ENCODE measurements at regions not wholly inside any gene's neighbourhood (a gene's known extent, or its start where the extent isn't known, plus 50 kb on each side); places are given as distances from the start of the nearest gene placed in this dataset.

DNA sequence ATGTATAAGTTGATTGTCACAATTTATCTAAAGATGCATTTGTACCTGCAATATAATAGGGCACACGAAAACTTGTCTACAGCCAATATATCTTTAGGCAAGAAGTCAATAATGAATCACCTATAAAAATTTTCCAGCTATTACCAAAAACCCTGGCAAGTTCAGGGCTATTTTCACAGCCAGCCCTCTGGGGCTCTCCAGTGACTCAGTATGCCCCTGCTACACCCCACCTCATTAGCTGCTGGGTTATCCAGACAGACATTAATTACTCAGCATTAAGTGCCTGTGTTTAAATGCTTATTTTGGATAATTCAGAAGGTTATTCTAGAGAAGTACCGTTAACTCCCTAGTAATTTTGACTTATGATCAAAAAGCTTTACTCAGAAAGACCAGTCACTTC lies 220.2 kb downstream of the TBX15 start:
- no peak overlapping the region for H2AFZ ChIP-seq (ENCODE audit: low read length)
- TF ChIP-seq EZH2phosphoT487 (IDR thresholded peaks at IDR 0.05; ENCODE audit: borderline replicate concordance, low read depth, low read length) (no peak), CTCF (conservative IDR thresholded peaks at IDR 0.05; ENCODE audit: low read length) (no peak)
- H3K4me2 ChIP-seq (ENCODE audit: low read length): no peak overlapping the region
- H3K9me2 ChIP-seq (ENCODE audit: insufficient read depth, low read length): no peaks in the 10 kb centered on the region
- no peaks in the 10 kb centered on the region for H3K4me1 ChIP-seq (ENCODE audit: insufficient read depth, low read length, poor library complexity, severe bottlenecking)
- BruUV-seq (replicated peaks): no TSS peak
- no peaks in the 10 kb centered on the region for H3K79me2 ChIP-seq (ENCODE audit: insufficient read depth, low read depth, low read length)
- no peaks in the 10 kb centered on the region for H4K20me1 ChIP-seq (ENCODE audit: insufficient read depth, low read length)
- no peak overlapping the region for H3K27ac ChIP-seq (ENCODE audit: low read depth, low read length, poor library complexity, severe bottlenecking)
- POLR2A ChIA-PET: interaction anchor here (0.8 to 1.0 kb wide), 2 partner anchors 8 to 573 kb away, joined by 3 read pairs; no protein-coding TSS in a partner anchor
- H3K4me3 ChIP-seq (ENCODE audit: low read depth, low read length, poor library complexity, severe bottlenecking): no peak overlapping the region
- DNase-seq (ENCODE audit: low spot score): no peak
- CTCF ChIA-PET (ENCODE audit: unreplicated experiment): no interaction called here
- intact Hi-C loops (cut with micrococcal nuclease; ENCODE audit: unreplicated experiment): no loop called here
- H3K9me3 ChIP-seq (ENCODE audit: low read length): peaks cover 7% of the 10 kb centered on the region; the same call in 1 of the 2 replicates
- no peaks in the 10 kb centered on the region for H3K36me3 ChIP-seq (ENCODE audit: insufficient read depth, low read length)

DNA sequence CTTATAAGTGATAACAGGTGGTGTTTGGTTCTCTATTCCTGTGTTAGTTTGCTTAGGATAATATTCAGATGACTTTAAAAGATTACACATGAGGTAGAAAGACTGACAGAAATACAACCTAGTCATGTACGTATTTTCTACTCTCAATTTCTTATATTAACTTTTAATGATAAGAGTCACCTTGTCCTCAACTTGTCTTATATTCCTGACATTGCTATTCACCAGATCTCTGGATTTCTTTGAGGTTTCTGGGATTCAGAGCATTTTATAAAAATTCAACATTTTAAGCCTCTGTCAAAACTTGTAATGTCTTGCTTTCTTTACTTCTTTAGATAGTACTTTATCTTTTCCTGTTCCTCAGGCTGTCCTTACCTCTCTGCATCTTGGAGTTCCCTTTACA lies 234.2 kb downstream of the TBX15 start:
- POLR2A ChIA-PET: interaction anchor here (0.6 kb wide), 1 partner anchor 94 kb away, joined by 3 read pairs; no protein-coding TSS in a partner anchor
- Histone ChIP-seq H3K9me2 (ENCODE audit: insufficient read depth, low read length) (no peaks in the 10 kb centered on the region), H3K27ac (ENCODE audit: low read depth, low read length, poor library complexity, severe bottlenecking) (no peak overlapping the region), H4K20me1 (ENCODE audit: insufficient read depth, low read length) (no peaks in the 10 kb centered on the region), H3K4me2 (ENCODE audit: low read length) (no peak overlapping the region), H2AFZ (ENCODE audit: low read length) (no peak overlapping the region), H3K36me3 (ENCODE audit: insufficient read depth, low read length) (no peaks in the 10 kb centered on the region), H3K79me2 (ENCODE audit: insufficient read depth, low read depth, low read length) (no peaks in the 10 kb centered on the region), H3K9me3 (ENCODE audit: low read length) (no peaks in the 10 kb centered on the region), H3K4me1 (ENCODE audit: insufficient read depth, low read length, poor library complexity, severe bottlenecking) (no peaks in the 10 kb centered on the region), H3K4me3 (ENCODE audit: low read depth, low read length, poor library complexity, severe bottlenecking) (no peak overlapping the region)
- CTCF ChIA-PET (ENCODE audit: unreplicated experiment): no interaction called here
- BruUV-seq (replicated peaks): no TSS peak
- no peak for TF ChIP-seq EZH2phosphoT487 (IDR thresholded peaks at IDR 0.05; ENCODE audit: borderline replicate concordance, low read depth, low read length)
- TF ChIP-seq CTCF (conservative IDR thresholded peaks at IDR 0.05; ENCODE audit: low read length): no peak
- intact Hi-C loops (cut with micrococcal nuclease; ENCODE audit: unreplicated experiment): no loop called here
- DNase-seq (ENCODE audit: low spot score): no peak

DNA sequence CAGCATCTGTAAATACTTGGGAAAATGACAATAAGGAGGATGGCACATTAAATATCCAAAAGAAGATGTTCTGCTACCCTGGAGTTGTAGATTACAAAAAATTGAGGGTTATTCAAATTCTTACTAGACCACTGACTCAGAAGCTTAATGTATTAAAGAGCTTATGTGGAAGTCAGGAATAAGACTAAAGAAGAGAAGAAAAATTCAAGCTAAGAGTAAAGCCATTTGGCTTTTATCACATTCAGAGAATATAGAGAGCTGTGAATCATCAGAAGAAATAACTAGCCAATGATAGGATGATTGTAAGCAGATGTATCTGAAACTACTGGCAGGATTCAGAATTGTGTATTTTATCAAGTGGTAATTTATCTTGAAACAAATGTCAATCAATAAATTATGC lies 237.0 kb downstream of the TBX15 start:
- intact Hi-C loops (cut with micrococcal nuclease; ENCODE audit: unreplicated experiment): no loop called here
- BruUV-seq (replicated peaks): no TSS peak
- Histone ChIP-seq H3K4me2 (ENCODE audit: low read length) (no peak overlapping the region), H2AFZ (ENCODE audit: low read length) (no peak overlapping the region), H3K79me2 (ENCODE audit: insufficient read depth, low read depth, low read length) (no peaks in the 10 kb centered on the region), H3K4me3 (ENCODE audit: low read depth, low read length, poor library complexity, severe bottlenecking) (no peak overlapping the region), H3K27ac (ENCODE audit: low read depth, low read length, poor library complexity, severe bottlenecking) (no peak overlapping the region), H3K9me2 (ENCODE audit: insufficient read depth, low read length) (no peaks in the 10 kb centered on the region), H4K20me1 (ENCODE audit: insufficient read depth, low read length) (no peaks in the 10 kb centered on the region), H3K9me3 (ENCODE audit: low read length) (no peaks in the 10 kb centered on the region), H3K4me1 (ENCODE audit: insufficient read depth, low read length, poor library complexity, severe bottlenecking) (no peaks in the 10 kb centered on the region), H3K36me3 (ENCODE audit: insufficient read depth, low read length) (no peaks in the 10 kb centered on the region)
- TF ChIP-seq EZH2phosphoT487 (IDR thresholded peaks at IDR 0.05; ENCODE audit: borderline replicate concordance, low read depth, low read length) (no peak), CTCF (conservative IDR thresholded peaks at IDR 0.05; ENCODE audit: low read length) (no peak)
- no peak for DNase-seq (ENCODE audit: low spot score)
- ChIA-PET CTCF (ENCODE audit: unreplicated experiment) (no interaction called here), POLR2A (no interaction called here)

Measured in OCI-LY7 (cell line).